ENCODE measurements at regions not wholly inside any gene's neighbourhood (a gene's known extent, or its start where the extent isn't known, plus 50 kb on each side); places are given as distances from the start of the nearest gene placed in this dataset.
"Not testable (repeated sequence)": the region's sequence is repeated elsewhere in the genome, so short reads cannot be mapped to it uniquely, and the experiment has no call there.

- Histone ChIP-seq H2AFZ (ENCODE audit: low read length) (no peak overlapping the region), H3K79me2 (ENCODE audit: insufficient read depth, low read depth, low read length) (no peaks in the 10 kb centered on the region), H3K36me3 (ENCODE audit: insufficient read depth, low read length) (no peaks in the 10 kb centered on the region), H3K4me3 (ENCODE audit: low read depth, low read length, poor library complexity, severe bottlenecking) (no peak overlapping the region), H3K4me2 (ENCODE audit: low read length) (no peak overlapping the region), H3K9me3 (ENCODE audit: low read length) (no peaks in the 10 kb centered on the region), H4K20me1 (ENCODE audit: insufficient read depth, low read length) (no peaks in the 10 kb centered on the region), H3K27ac (ENCODE audit: low read depth, low read length, poor library complexity, severe bottlenecking) (no peak overlapping the region), H3K9me2 (ENCODE audit: insufficient read depth, low read length) (no peaks in the 10 kb centered on the region), H3K4me1 (ENCODE audit: insufficient read depth, low read length, poor library complexity, severe bottlenecking) (no peaks in the 10 kb centered on the region)
- intact Hi-C loops (cut with micrococcal nuclease; ENCODE audit: unreplicated experiment) = no loop called here
- no peak for TF ChIP-seq EZH2phosphoT487 (IDR thresholded peaks at IDR 0.05; ENCODE audit: borderline replicate concordance, low read depth, low read length)
- no TSS peak for BruUV-seq (replicated peaks)
- ChIA-PET POLR2A (no interaction called here), CTCF (ENCODE audit: unreplicated experiment) (no interaction called here)
- no peak for DNase-seq (ENCODE audit: low spot score)
Measured at GRCh38 chr20:4465855-4466545, 216.9 kb upstream of the ADRA1D start.

DNA sequence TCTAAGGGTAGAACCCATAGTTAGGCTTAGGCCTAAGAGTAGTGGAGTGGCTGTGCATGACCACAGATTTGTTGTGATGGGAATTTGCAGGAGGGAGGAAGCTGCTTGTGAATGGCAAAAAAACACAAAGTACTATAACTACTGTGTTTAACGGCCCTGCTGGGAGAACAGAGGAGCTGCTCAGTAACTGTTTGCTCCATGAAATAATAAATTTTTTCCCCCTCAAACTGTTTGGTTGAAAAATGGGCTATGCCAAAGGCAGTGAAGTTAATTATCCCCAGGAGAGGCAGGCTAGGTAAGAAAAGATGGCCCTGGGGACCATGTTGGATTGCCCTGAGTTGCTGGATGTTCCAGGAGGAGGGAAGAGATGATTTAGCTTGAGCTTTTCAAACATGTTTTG is 216.1 kb upstream of the ADRA1D start:
- Histone ChIP-seq H3K9me3 (ENCODE audit: low read length) (no peaks in the 10 kb centered on the region), H4K20me1 (ENCODE audit: insufficient read depth, low read length) (no peaks in the 10 kb centered on the region), H3K27ac (ENCODE audit: low read depth, low read length, poor library complexity, severe bottlenecking) (no peak overlapping the region), H3K4me1 (ENCODE audit: insufficient read depth, low read length, poor library complexity, severe bottlenecking) (no peaks in the 10 kb centered on the region), H3K79me2 (ENCODE audit: insufficient read depth, low read depth, low read length) (no peaks in the 10 kb centered on the region), H3K9me2 (ENCODE audit: insufficient read depth, low read length) (no peaks in the 10 kb centered on the region), H3K4me2 (ENCODE audit: low read length) (no peak overlapping the region), H2AFZ (ENCODE audit: low read length) (no peak overlapping the region), H3K36me3 (ENCODE audit: insufficient read depth, low read length) (no peaks in the 10 kb centered on the region), H3K4me3 (ENCODE audit: low read depth, low read length, poor library complexity, severe bottlenecking) (no peak overlapping the region)
- no TSS peak for BruUV-seq (replicated peaks)
- no peak for DNase-seq (ENCODE audit: low spot score)
- POLR2A ChIA-PET = no interaction called here
- TF ChIP-seq EZH2phosphoT487 (IDR thresholded peaks at IDR 0.05; ENCODE audit: borderline replicate concordance, low read depth, low read length) = no peak
- TF ChIP-seq, protein P1, sequence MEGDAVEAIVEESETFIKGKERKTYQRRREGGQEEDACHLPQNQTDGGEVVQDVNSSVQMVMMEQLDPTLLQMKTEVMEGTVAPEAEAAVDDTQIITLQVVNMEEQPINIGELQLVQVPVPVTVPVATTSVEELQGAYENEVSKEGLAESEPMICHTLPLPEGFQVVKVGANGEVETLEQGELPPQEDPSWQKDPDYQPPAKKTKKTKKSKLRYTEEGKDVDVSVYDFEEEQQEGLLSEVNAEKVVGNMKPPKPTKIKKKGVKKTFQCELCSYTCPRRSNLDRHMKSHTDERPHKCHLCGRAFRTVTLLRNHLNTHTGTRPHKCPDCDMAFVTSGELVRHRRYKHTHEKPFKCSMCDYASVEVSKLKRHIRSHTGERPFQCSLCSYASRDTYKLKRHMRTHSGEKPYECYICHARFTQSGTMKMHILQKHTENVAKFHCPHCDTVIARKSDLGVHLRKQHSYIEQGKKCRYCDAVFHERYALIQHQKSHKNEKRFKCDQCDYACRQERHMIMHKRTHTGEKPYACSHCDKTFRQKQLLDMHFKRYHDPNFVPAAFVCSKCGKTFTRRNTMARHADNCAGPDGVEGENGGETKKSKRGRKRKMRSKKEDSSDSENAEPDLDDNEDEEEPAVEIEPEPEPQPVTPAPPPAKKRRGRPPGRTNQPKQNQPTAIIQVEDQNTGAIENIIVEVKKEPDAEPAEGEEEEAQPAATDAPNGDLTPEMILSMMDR (conservative IDR thresholded peaks at IDR 0.05; ENCODE audit: low read length) = no peak
- CTCF ChIA-PET (ENCODE audit: unreplicated experiment) = no interaction called here
- intact Hi-C loops (cut with micrococcal nuclease; ENCODE audit: unreplicated experiment) = no loop called here

DNA sequence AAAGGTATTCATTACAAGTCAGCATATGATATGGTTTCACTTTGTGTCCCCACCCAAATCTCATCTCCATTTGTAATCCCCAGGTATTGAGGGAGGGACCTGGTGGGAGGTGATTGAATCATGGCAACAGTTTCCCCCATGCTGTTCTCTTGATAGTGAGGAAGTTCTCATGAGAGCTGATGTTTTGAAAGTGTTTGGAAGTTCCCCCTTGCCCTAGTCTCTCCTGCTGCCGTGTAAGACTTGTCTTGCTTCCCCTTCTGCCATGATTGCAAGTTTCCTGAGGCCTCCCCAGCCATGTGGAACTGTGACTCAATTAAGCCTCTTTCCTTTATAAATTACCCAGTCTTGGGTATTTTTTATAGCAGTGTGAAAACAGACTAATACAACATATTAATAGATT is 213.7 kb upstream of the ADRA1D start:
- H3K36me3 ChIP-seq (ENCODE audit: insufficient read depth, low read length); H2AFZ ChIP-seq (ENCODE audit: low read length); H3K4me2 ChIP-seq (ENCODE audit: low read length); CTCF ChIA-PET (ENCODE audit: unreplicated experiment); H3K79me2 ChIP-seq (ENCODE audit: insufficient read depth, low read depth, low read length); intact Hi-C loops (cut with micrococcal nuclease; ENCODE audit: unreplicated experiment); H3K27ac ChIP-seq (ENCODE audit: low read depth, low read length, poor library complexity, severe bottlenecking); H3K9me2 ChIP-seq (ENCODE audit: insufficient read depth, low read length); H3K4me1 ChIP-seq (ENCODE audit: insufficient read depth, low read length, poor library complexity, severe bottlenecking); H3K4me3 ChIP-seq (ENCODE audit: low read depth, low read length, poor library complexity, severe bottlenecking); H4K20me1 ChIP-seq (ENCODE audit: insufficient read depth, low read length); BruUV-seq (replicated peaks); POLR2A ChIA-PET; DNase-seq (ENCODE audit: low spot score); H3K9me3 ChIP-seq (ENCODE audit: low read length): not testable (repeated sequence)

DNA sequence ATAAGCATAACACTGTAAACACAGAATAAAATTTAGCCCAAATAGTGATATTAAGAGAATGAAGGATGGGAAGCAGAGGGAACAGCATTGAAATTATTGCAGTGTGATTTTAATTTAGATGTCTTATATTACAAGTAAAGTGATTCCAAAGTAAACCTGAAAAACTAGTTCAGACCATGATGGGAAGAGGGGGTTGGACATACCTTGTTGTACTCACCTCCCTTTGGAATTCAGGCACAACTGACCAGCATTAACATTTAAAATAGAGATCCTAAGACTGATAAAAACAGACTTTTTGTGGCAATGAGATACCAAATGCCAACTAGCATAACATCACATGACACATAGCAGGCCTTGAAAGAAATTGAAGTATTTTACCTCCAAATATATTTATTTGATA is 210.0 kb upstream of the ADRA1D start:
- ChIA-PET CTCF (ENCODE audit: unreplicated experiment) (no interaction called here), POLR2A (no interaction called here)
- TF ChIP-seq, protein P1 (conservative IDR thresholded peaks at IDR 0.05; ENCODE audit: low read length) = no peak
- no peak overlapping the region for H3K4me2 ChIP-seq (ENCODE audit: low read length)
- H3K9me2 ChIP-seq (ENCODE audit: insufficient read depth, low read length) = no peaks in the 10 kb centered on the region
- no peaks in the 10 kb centered on the region for H3K36me3 ChIP-seq (ENCODE audit: insufficient read depth, low read length)
- no TSS peak for BruUV-seq (replicated peaks)
- H3K4me3 ChIP-seq (ENCODE audit: low read depth, low read length, poor library complexity, severe bottlenecking) = no peak overlapping the region
- DNase-seq (ENCODE audit: low spot score) = no peak
- no peak overlapping the region for H3K27ac ChIP-seq (ENCODE audit: low read depth, low read length, poor library complexity, severe bottlenecking)
- H3K79me2 ChIP-seq (ENCODE audit: insufficient read depth, low read depth, low read length) = no peaks in the 10 kb centered on the region
- H4K20me1 ChIP-seq (ENCODE audit: insufficient read depth, low read length) = no peaks in the 10 kb centered on the region
- intact Hi-C loops (cut with micrococcal nuclease; ENCODE audit: unreplicated experiment) = no loop called here
- no peaks in the 10 kb centered on the region for H3K9me3 ChIP-seq (ENCODE audit: low read length)
- no peak overlapping the region for H2AFZ ChIP-seq (ENCODE audit: low read length)
- H3K4me1 ChIP-seq (ENCODE audit: insufficient read depth, low read length, poor library complexity, severe bottlenecking) = no peaks in the 10 kb centered on the region
